GM21737 (cell line): ENCODE measurements at regions not wholly inside any gene's neighbourhood (a gene's known extent, or its start where the extent isn't known, plus 50 kb on each side); places are given as distances from the start of the nearest gene placed in this dataset.

Experiments
- ATAC-seq: cut with Tn5 transposase; IDR thresholded peaks from one replicate; pipeline ENCODE4 v1.9.1; 2021; ENCODE audit warnings: mild to moderate bottlenecking, moderate library complexity; ENCODE audit not compliant: unreplicated experiment

GRCh38 chr4:125505621-125506020 is 190.9 kb downstream of the FAT4 start:
- ATAC-seq = no peak

- no peak for ATAC-seq
Observed at GRCh38 chr4:125507141-125507540, 192.4 kb downstream of the FAT4 start.

- no peak for ATAC-seq
Observed at GRCh38 chr4:125511715-125512114, 197.0 kb downstream of the FAT4 start.

GRCh38 chr4:125515016-125515415 is 200.3 kb downstream of the FAT4 start:
- no peak for ATAC-seq

GRCh38 chr4:125517831-125518230 is 203.1 kb downstream of the FAT4 start:
- ATAC-seq = no peak

GRCh38 chr4:125518281-125518680 is 203.5 kb downstream of the FAT4 start:
- no peak for ATAC-seq

GRCh38 chr4:125519371-125520146 is 204.8 kb downstream of the FAT4 start:
- ATAC-seq = no peak

GRCh38 chr4:125520258-125520990 is 205.7 kb downstream of the FAT4 start:
- ATAC-seq = no peak

GRCh38 chr4:125522588-125522987 is 207.8 kb downstream of the FAT4 start:
- no peak for ATAC-seq

- no peak for ATAC-seq
Observed at GRCh38 chr4:125522992-125523391, 208.2 kb downstream of the FAT4 start.

GRCh38 chr4:125526420-125526819 is 211.7 kb downstream of the FAT4 start:
- ATAC-seq = no peak

GRCh38 chr4:125527681-125528080 is 212.9 kb downstream of the FAT4 start:
- ATAC-seq = no peak

GRCh38 chr4:125529071-125529470 is 214.3 kb downstream of the FAT4 start:
- no peak for ATAC-seq

- no peak for ATAC-seq
Observed at GRCh38 chr4:125538670-125539069, 223.9 kb downstream of the FAT4 start.

- ATAC-seq = no peak
Observed at GRCh38 chr4:125539691-125540090, 224.9 kb downstream of the FAT4 start.

GRCh38 chr4:125541836-125542385 is 227.2 kb downstream of the FAT4 start:
- ATAC-seq = no peak

GRCh38 chr4:125546272-125546671 is 231.5 kb downstream of the FAT4 start:
- no peak for ATAC-seq

GRCh38 chr4:125547836-125548235 is 233.1 kb downstream of the FAT4 start:
- ATAC-seq = no peak

- ATAC-seq = no peak
Observed at GRCh38 chr4:125550769-125551168, 236.0 kb downstream of the FAT4 start.

- ATAC-seq = no peak
Observed at GRCh38 chr4:125551466-125551865, 236.7 kb downstream of the FAT4 start.

GRCh38 chr4:125551967-125552366 is 237.2 kb downstream of the FAT4 start:
- no peak for ATAC-seq

- no peak for ATAC-seq
Observed at GRCh38 chr4:125572601-125573000, 257.8 kb downstream of the FAT4 start.
